Mesenchymal stem cell (in vitro differentiated cells and primary cell): ENCODE measurements at regions not wholly inside any gene's neighbourhood (a gene's known extent, or its start where the extent isn't known, plus 50 kb on each side); places are given as distances from the start of the nearest gene placed in this dataset.
"Not testable (repeated sequence)": the region's sequence is repeated elsewhere in the genome, so short reads cannot be mapped to it uniquely, and the experiment has no call there.

Source experiments
- DNase-seq: peaks from one replicate; pipeline ENCODE4 v3.0.0-alpha.2; 2013
- H2AFZ ChIP-seq: one replicate; pipeline ENCODE4 v1.6.1; 2013; ENCODE audit warnings: low read depth, mild to moderate bottlenecking, control low read depth, inconsistent platforms, low read length, moderate library complexity
- H2AK5ac ChIP-seq: 2 replicates; pipeline ENCODE4 v1.6.1; 2013; ENCODE audit warnings: low read length, moderate library complexity, mild to moderate bottlenecking, inconsistent platforms; ENCODE audit not compliant: severe bottlenecking
- H2BK120ac ChIP-seq: one replicate; pipeline ENCODE4 v1.6.1; 2013; ENCODE audit warnings: low read depth, mild to moderate bottlenecking, inconsistent platforms, low read length, moderate library complexity
- H2BK12ac ChIP-seq, 2 experiments: one replicate each; pipeline ENCODE4 v1.6.1; 2013; ENCODE audit warnings: inconsistent platforms in 2 of 2, low read length in 2 of 2, mild to moderate bottlenecking in 2 of 2, moderate library complexity in 2 of 2, control low read depth in 1 of 2
- H2BK15ac ChIP-seq: one replicate; pipeline ENCODE4 v1.6.1; 2013; ENCODE audit warnings: mild to moderate bottlenecking, low read depth, inconsistent platforms; ENCODE audit not compliant: poor library complexity, severe bottlenecking
- H2BK5ac ChIP-seq: 2 replicates; pipeline ENCODE4 v1.6.1; 2013; ENCODE audit warnings: low read depth, mild to moderate bottlenecking, low read length, control low read depth, inconsistent platforms; ENCODE audit not compliant: poor library complexity, severe bottlenecking
- H3K14ac ChIP-seq, 2 experiments: one replicate each; pipeline ENCODE4 v1.6.1; 2013; ENCODE audit warnings: inconsistent platforms in 2 of 2, low read length in 2 of 2, control low read depth in 1 of 2, mild to moderate bottlenecking in 1 of 2, moderate library complexity in 1 of 2
- H3K18ac ChIP-seq, 2 experiments: one replicate each; pipeline ENCODE4 v1.6.1; 2013; ENCODE audit warnings: inconsistent platforms in 2 of 2, low read length in 2 of 2, control low read depth in 1 of 2, low read depth in 1 of 2, mild to moderate bottlenecking in 1 of 2
- H3K23ac ChIP-seq, 2 experiments: one replicate each; pipeline ENCODE4 v1.6.1; 2013; ENCODE audit warnings: inconsistent platforms in 2 of 2, low read length in 2 of 2, mild to moderate bottlenecking in 2 of 2, moderate library complexity in 2 of 2, control low read depth in 1 of 2
- H3K27ac ChIP-seq: 2 replicates; pipeline ENCODE4 v1.5.1; 2013; ENCODE audit warnings: mild to moderate bottlenecking, moderate library complexity, low read length, control low read depth, inconsistent platforms; ENCODE audit not compliant: poor library complexity, severe bottlenecking
- H3K27me3 ChIP-seq, 2 experiments: 2 replicates each; pipeline versions ENCODE4 v1.6.1 to v1.7.0; 2013; ENCODE audit warnings: low read length in 2 of 2, mild to moderate bottlenecking in 2 of 2, moderate library complexity in 2 of 2, control low read depth in 1 of 2, inconsistent platforms in 1 of 2; ENCODE audit not compliant: control insufficient read depth in 1 of 2, insufficient read depth in 1 of 2
- H3K36me3 ChIP-seq, 2 experiments: 2 replicates each; pipeline versions ENCODE4 v1.6.1 to v1.7.0; 2013; ENCODE audit warnings: low read length in 2 of 2, control low read depth in 1 of 2, inconsistent platforms in 1 of 2, low read depth in 1 of 2, mild to moderate bottlenecking in 1 of 2; ENCODE audit not compliant: insufficient read depth in 2 of 2, control insufficient read depth in 1 of 2
- H3K4ac ChIP-seq, 2 experiments: one replicate each; pipeline ENCODE4 v1.6.1; 2013; ENCODE audit warnings: inconsistent platforms in 2 of 2, low read length in 2 of 2, mild to moderate bottlenecking in 2 of 2, moderate library complexity in 2 of 2, control low read depth in 1 of 2, low read depth in 1 of 2
- H3K4me1 ChIP-seq: 2 replicates; pipeline ENCODE4 v1.6.1; 2013; ENCODE audit warnings: low read depth, low read length, control low read depth; ENCODE audit not compliant: control insufficient read depth, insufficient read depth
- H3K4me2 ChIP-seq: 2 replicates; pipeline ENCODE4 v1.6.1; 2013; ENCODE audit warnings: low read length, mild to moderate bottlenecking, inconsistent platforms; ENCODE audit not compliant: poor library complexity, severe bottlenecking
- H3K4me3 ChIP-seq, 2 experiments: 2 replicates each; pipeline versions ENCODE4 v1.5.1 to v1.7.0; 2013; ENCODE audit warnings: low read length in 2 of 2, mild to moderate bottlenecking in 2 of 2, control low read depth in 1 of 2, low read depth in 1 of 2; ENCODE audit not compliant: insufficient read depth in 1 of 2
- H3K79me1 ChIP-seq: replicated peaks from 2 replicates; pipeline ENCODE4 v1.6.1; 2013; ENCODE audit warnings: mild to moderate bottlenecking, control low read depth, low read length, inconsistent platforms; ENCODE audit not compliant: poor library complexity, severe bottlenecking
- H3K9ac ChIP-seq: 2 replicates; pipeline ENCODE4 v1.7.0; 2013; ENCODE audit warnings: mild to moderate bottlenecking, low read length, moderate library complexity
- H3K9me3 ChIP-seq: 2 replicates; pipeline ENCODE4 v1.7.0; 2013; ENCODE audit warnings: mild to moderate bottlenecking, low read length; ENCODE audit not compliant: control insufficient read depth
- H4K8ac ChIP-seq: one replicate; pipeline ENCODE4 v1.6.1; 2013; ENCODE audit warnings: inconsistent platforms, mild to moderate bottlenecking, low read length, moderate library complexity
- H4K91ac ChIP-seq: one replicate; pipeline ENCODE4 v1.6.1; 2013; ENCODE audit warnings: mild to moderate bottlenecking, low read length, inconsistent platforms
- WGBS: methylation state at CpG from one replicate; pipeline ENCODE4 v1.1.7; 2013; ENCODE audit warnings: mixed read lengths; 5-methylcytosine and 5-hydroxymethylcytosine counted together

GRCh38 chr14:46574221-46574977 lies 77.2 kb downstream of the RPL10L start:
- H3K18ac ChIP-seq, result no peak overlapping the region
- no peaks in the 10 kb centered on the region for H3K36me3 ChIP-seq
- H2BK5ac ChIP-seq, result no peak overlapping the region
- peak; percentile 74 for DNase-seq
- H3K27me3 ChIP-seq, result no peaks in the 10 kb centered on the region
- no peaks in the 10 kb centered on the region for H3K79me1 ChIP-seq
- H3K4me2 ChIP-seq, result no peak overlapping the region
- H2BK120ac ChIP-seq, result no peak overlapping the region
- H3K27ac ChIP-seq, result peak overlapping the region; percentile 83
- H3K9ac ChIP-seq, result no peak overlapping the region
- peak overlapping the region in 1 of 2 experiments; percentile 51 for H3K4ac ChIP-seq
- no peak overlapping the region for H3K14ac ChIP-seq
- no peak overlapping the region for H3K4me3 ChIP-seq
- H4K8ac ChIP-seq, result no peak overlapping the region
- WGBS, result 2% methylated on average over 2 of the region's 3 CpGs
- no peaks in the 10 kb centered on the region for H3K9me3 ChIP-seq
- H2BK15ac ChIP-seq, result no peak overlapping the region
- no peak overlapping the region for H2AFZ ChIP-seq
- no peak overlapping the region for H3K23ac ChIP-seq
- H2BK12ac ChIP-seq, result no peak overlapping the region
- H2AK5ac ChIP-seq, result no peak overlapping the region
- H4K91ac ChIP-seq, result no peak overlapping the region
- H3K4me1 ChIP-seq, result no peaks in the 10 kb centered on the region

GRCh38 chr14:46573498-46573897 lies 78.1 kb downstream of the RPL10L start:
- H2AK5ac ChIP-seq, result no peak overlapping the region
- peaks cover 4% of the 10 kb centered on the region for H3K9me3 ChIP-seq
- no peak overlapping the region for H2AFZ ChIP-seq
- no peak overlapping the region for H3K14ac ChIP-seq
- H3K36me3 ChIP-seq, result no peaks in the 10 kb centered on the region
- H2BK120ac ChIP-seq, result no peak overlapping the region
- no peak overlapping the region for H4K8ac ChIP-seq
- DNase-seq, result peak; percentile 18
- no peak overlapping the region for H2BK5ac ChIP-seq
- H4K91ac ChIP-seq, result no peak overlapping the region
- no peaks in the 10 kb centered on the region for H3K79me1 ChIP-seq
- no peak overlapping the region for H3K23ac ChIP-seq
- peak overlapping the region; percentile 83 for H3K27ac ChIP-seq
- H2BK12ac ChIP-seq, result no peak overlapping the region
- no peak overlapping the region for H3K4me3 ChIP-seq
- H2BK15ac ChIP-seq, result no peak overlapping the region
- no peak overlapping the region for H3K4ac ChIP-seq
- H3K4me2 ChIP-seq, result no peak overlapping the region
- no peaks in the 10 kb centered on the region for H3K4me1 ChIP-seq
- H3K9ac ChIP-seq, result no peak overlapping the region
- H3K18ac ChIP-seq, result no peak overlapping the region
- H3K27me3 ChIP-seq, result no peaks in the 10 kb centered on the region

DNA sequence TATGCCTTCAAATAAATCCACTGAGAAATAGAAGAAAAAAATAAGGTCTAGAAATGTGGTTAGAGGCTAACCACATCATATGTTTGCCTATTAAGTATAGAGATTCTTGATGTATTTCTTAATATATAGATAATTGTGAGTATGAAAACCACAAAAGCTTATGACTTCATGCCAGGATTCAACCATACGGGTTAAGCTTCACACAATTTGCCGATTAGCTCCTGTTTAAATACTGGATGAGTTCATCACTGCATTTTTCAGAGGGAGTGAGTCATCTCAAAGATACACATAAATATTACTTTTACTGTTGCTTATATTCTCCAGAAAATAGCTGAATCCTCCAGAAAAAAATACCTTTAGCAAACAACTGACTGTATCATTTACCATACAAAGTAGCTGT lies 79.6 kb downstream of the RPL10L start:
- H3K9ac ChIP-seq, result no peak overlapping the region
- H2BK12ac ChIP-seq, result no peak overlapping the region

GRCh38 chr14:46568161-46568560 lies 83.4 kb downstream of the RPL10L start:
- H3K18ac ChIP-seq, H2BK12ac ChIP-seq, H3K79me1 ChIP-seq, H3K23ac ChIP-seq, H2BK120ac ChIP-seq, H3K27me3 ChIP-seq, H3K9ac ChIP-seq, H2AFZ ChIP-seq, DNase-seq, H4K91ac ChIP-seq, H3K4me2 ChIP-seq, H3K9me3 ChIP-seq, H3K27ac ChIP-seq, H2BK5ac ChIP-seq, H2BK15ac ChIP-seq, H2AK5ac ChIP-seq, H3K4me3 ChIP-seq, H3K4me1 ChIP-seq, H3K14ac ChIP-seq, H3K36me3 ChIP-seq, H3K4ac ChIP-seq, H4K8ac ChIP-seq: not testable (repeated sequence)
- 59% methylated on average over 1 of the region's 1 CpG for WGBS

More for the DNA sequence above, 79.6 kb downstream of the RPL10L start:
- Histone ChIP-seq H2AK5ac (no peak overlapping the region), H3K27me3 (no peaks in the 10 kb centered on the region), H3K4me2 (no peak overlapping the region), H3K36me3 (no peaks in the 10 kb centered on the region), H3K4me3 (no peak overlapping the region), H2BK15ac (no peak overlapping the region), H3K4me1 (no peaks in the 10 kb centered on the region), H3K18ac (no peak overlapping the region), H4K8ac (no peak overlapping the region), H4K91ac (no peak overlapping the region), H3K23ac (no peak overlapping the region), H2BK5ac (no peak overlapping the region), H3K79me1 (no peaks in the 10 kb centered on the region), H2BK120ac (no peak overlapping the region), H3K9me3 (peaks cover 5% of the 10 kb centered on the region), H3K14ac (no peak overlapping the region), H2AFZ (no peak overlapping the region), H3K4ac (no peak overlapping the region), H3K27ac (peak overlapping the region; percentile 29)
- peak; percentile 86 for DNase-seq
- no CpG with 5 or more reads among the region's 2 CpGs for WGBS
